GM23338 (cell line): ENCODE measurements at regions not wholly inside any gene's neighbourhood (a gene's known extent, or its start where the extent isn't known, plus 50 kb on each side); places are given as distances from the start of the nearest gene placed in this dataset.

ENCODE experiments used
- ATAC-seq: fragments of 200-7000 bp; cut with Tn5 transposase; 3 replicates; pipeline ENCODE4 v1.9.1; 2020
- DNase-seq: peaks from one replicate; pipeline ENCODE4 v3.0.0-alpha.2; 2015; ENCODE audit warnings: low spot score
- H2AFZ ChIP-seq: fragments of 200-600 bp; sonication (generic); 2 replicates; pipeline ENCODE4 v1.8.0; 2016; ENCODE audit warnings: antibody characterized with exemption, mild to moderate bottlenecking, moderate library complexity
- H3F3A ChIP-seq: fragments of 200-600 bp; sonication (generic); replicated peaks from 2 replicates; pipeline ENCODE4 v1.8.0; 2017; ENCODE audit warnings: antibody characterized with exemption, mixed run types, low read depth
- H3K27ac ChIP-seq: fragments of 200-600 bp; sonication (generic); 2 replicates; pipeline ENCODE4 v1.6.1; 2016; ENCODE audit warnings: low read depth
- H3K27me3 ChIP-seq: fragments of 200-600 bp; sonication (generic); 2 replicates; pipeline ENCODE4 v1.8.0; 2016; ENCODE audit warnings: mild to moderate bottlenecking, mixed run types, moderate library complexity; ENCODE audit not compliant: insufficient read depth
- H3K36me3 ChIP-seq: fragments of 200-600 bp; sonication (generic); 2 replicates; pipeline ENCODE4 v1.8.0; 2016; ENCODE audit warnings: mild to moderate bottlenecking; ENCODE audit not compliant: insufficient read depth
- H3K4me1 ChIP-seq: fragments of 200-600 bp; sonication (generic); 2 replicates; pipeline ENCODE4 v1.8.0; 2016; ENCODE audit warnings: mild to moderate bottlenecking, moderate library complexity; ENCODE audit not compliant: insufficient read depth
- H3K4me2 ChIP-seq: fragments of 200-600 bp; sonication (generic); 2 replicates; pipeline ENCODE4 v1.7.1; 2017; ENCODE audit warnings: mixed run types
- H3K4me3 ChIP-seq: fragments of 200-600 bp; sonication (generic); 2 replicates; pipeline ENCODE4 v1.6.1; 2016; ENCODE audit warnings: mixed run types
- H3K79me2 ChIP-seq: fragments of 200-600 bp; sonication (generic); replicated peaks from 2 replicates; pipeline ENCODE4 v1.8.0; 2017; ENCODE audit warnings: mild to moderate bottlenecking; ENCODE audit not compliant: insufficient read depth
- H3K9me2 ChIP-seq: fragments of 200-600 bp; sonication (generic); 2 replicates; pipeline ENCODE4 v1.8.0; 2017; ENCODE audit not compliant: insufficient read depth
- H4K20me1 ChIP-seq: fragments of 200-600 bp; sonication (generic); replicated peaks from 2 replicates; pipeline ENCODE4 v1.8.0; 2017; ENCODE audit warnings: mild to moderate bottlenecking; ENCODE audit not compliant: insufficient read depth
- H3K27ac Mint-ChIP-seq: 2 replicates; pipeline ENCODE4 v1.8.0; 2020; ENCODE audit warnings: inconsistent platforms, mild to moderate bottlenecking, moderate library complexity, mixed read lengths
- H3K27me3 Mint-ChIP-seq: 3 replicates; pipeline ENCODE4 v1.8.0; 2022; ENCODE audit warnings: low read depth, mild to moderate bottlenecking, moderate library complexity, mixed read lengths, inconsistent platforms; ENCODE audit not compliant: insufficient read depth, poor library complexity
- H3K36me3 Mint-ChIP-seq: 3 replicates; pipeline ENCODE4 v1.8.0; 2021; ENCODE audit warnings: low read depth, mild to moderate bottlenecking, inconsistent platforms, moderate library complexity, mixed read lengths
- H3K4me1 Mint-ChIP-seq: 3 replicates; pipeline ENCODE4 v1.8.0; 2020; ENCODE audit warnings: mild to moderate bottlenecking, inconsistent platforms, mixed read lengths
- H3K4me3 Mint-ChIP-seq: 3 replicates; pipeline ENCODE4 v1.8.0; 2021; ENCODE audit warnings: moderate library complexity, mild to moderate bottlenecking, inconsistent platforms, mixed read lengths
- H3K9me3 Mint-ChIP-seq: 3 replicates; pipeline ENCODE4 v1.8.0; 2020; ENCODE audit warnings: moderate library complexity, mild to moderate bottlenecking, inconsistent platforms, mixed read lengths
- CREB1 ChIP-seq: fragments of 250-450 bp; sonication (Bioruptor Pico); IDR thresholded peaks from 2 replicates; pipeline ENCODE4 v1.5.0; 2020; ENCODE audit warnings: low read depth, mild to moderate bottlenecking, moderate library complexity
- CTCF ChIP-seq, 2 experiments: fragments of 200-600 bp in 1 of 2; sonication (generic) in 1 of 2; conservative IDR thresholded peaks; 2 replicates each; pipeline versions ENCODE4 v1.5.1 to v1.6.1; 2016 to 2017; ENCODE audit warnings: antibody characterized with exemption in 2 of 2, low read depth in 2 of 2, mild to moderate bottlenecking in 2 of 2, moderate library complexity in 1 of 2
- EZH2phosphoT487 ChIP-seq: fragments of 200-600 bp; sonication (generic); IDR thresholded peaks from one replicate; pipeline ENCODE4 v1.8.1; 2018; ENCODE audit warnings: antibody characterized with exemption; ENCODE audit not compliant: unreplicated experiment
- REST ChIP-seq: IDR thresholded peaks from one replicate; pipeline ENCODE4 v1.6.1; 2018; ENCODE audit warnings: antibody characterized with exemption; ENCODE audit not compliant: unreplicated experiment
- STAT1 ChIP-seq: IDR thresholded peaks from one replicate; pipeline ENCODE4 v1.6.1; 2016; ENCODE audit warnings: antibody characterized with exemption; ENCODE audit not compliant: unreplicated experiment

GRCh38 chr18:5073026-5073944 lies 123.8 kb downstream of the AKAIN1 start:
- Mint-ChIP-seq H3K27ac (no peak overlapping the region), H3K36me3 (no peaks in the 10 kb centered on the region), H3K9me3 (no peaks in the 10 kb centered on the region), H3K4me1 (peaks cover 2% of the 10 kb centered on the region; the same call in 1 of the 3 replicates), H3K4me3 (no peak overlapping the region), H3K27me3 (no peaks in the 10 kb centered on the region)
- Histone ChIP-seq H3F3A (no peaks in the 10 kb centered on the region), H4K20me1 (no peaks in the 10 kb centered on the region), H3K4me2 (no peak overlapping the region), H2AFZ (peak overlapping the region; percentile 41; the same call in 1 of the 2 replicates), H3K4me1 (no peaks in the 10 kb centered on the region), H3K27me3 (no peaks in the 10 kb centered on the region), H3K79me2 (no peaks in the 10 kb centered on the region), H3K27ac (no peak overlapping the region), H3K9me2 (no peaks in the 10 kb centered on the region), H3K4me3 (no peak overlapping the region), H3K36me3 (no peaks in the 10 kb centered on the region)
- ATAC-seq (peak; percentile 89), DNase-seq (peak; percentile 81)
- TF ChIP-seq CTCF (conservative IDR thresholded peaks at IDR 0.05; ENCODE audit: low read depth in 2 of 2) (peak; percentile 70 to 92), EZH2phosphoT487 (no peak)

- no peaks in the 10 kb centered on the region for H3K27me3 ChIP-seq
- no peaks in the 10 kb centered on the region for H3F3A ChIP-seq
- Mint-ChIP-seq H3K4me1 (no peaks in the 10 kb centered on the region), H3K4me3 (no peak overlapping the region), H3K27me3 (no peaks in the 10 kb centered on the region), H3K27ac (no peak overlapping the region), H3K36me3 (no peaks in the 10 kb centered on the region), H3K9me3 (no peaks in the 10 kb centered on the region)
- H3K4me3 ChIP-seq = no peak overlapping the region
- no peaks in the 10 kb centered on the region for H3K4me1 ChIP-seq
- H2AFZ ChIP-seq = no peak overlapping the region
- H3K4me2 ChIP-seq = no peak overlapping the region
- H4K20me1 ChIP-seq = no peaks in the 10 kb centered on the region
- TF ChIP-seq REST (no peak), STAT1 (no peak), CREB1 (CRISPR knock-in tag) (no peak), EZH2phosphoT487 (no peak)
- H3K9me2 ChIP-seq = no peaks in the 10 kb centered on the region
- no peaks in the 10 kb centered on the region for H3K79me2 ChIP-seq
- no peak overlapping the region for H3K27ac ChIP-seq
- DNase-seq = no peak
- ATAC-seq = no peak
- H3K36me3 ChIP-seq = no peaks in the 10 kb centered on the region
Observed at GRCh38 chr18:5068851-5069250, 128.2 kb downstream of the AKAIN1 start.
